ENCODE measurements at regions not wholly inside any gene's neighbourhood (a gene's known extent, or its start where the extent isn't known, plus 50 kb on each side); places are given as distances from the start of the nearest gene placed in this dataset.

DNA sequence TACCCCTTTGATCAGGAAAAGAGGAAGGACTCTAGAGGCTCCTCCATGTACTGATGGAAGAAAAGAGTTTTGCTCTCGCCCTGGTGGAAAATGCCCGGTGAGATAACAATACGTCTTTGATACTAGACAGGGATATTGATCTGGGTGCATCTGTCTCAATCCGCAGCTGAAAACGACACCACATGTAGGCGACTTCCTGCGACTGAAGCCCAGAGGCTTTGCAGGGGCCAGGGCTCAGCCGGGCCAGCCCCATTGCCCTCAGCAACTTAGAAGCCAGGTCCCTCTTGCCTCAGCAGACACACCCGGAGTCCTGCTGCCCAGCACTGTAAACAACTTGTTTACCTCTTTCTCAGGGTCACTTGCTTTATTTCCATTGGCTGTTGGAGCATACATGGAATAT, 409.4 kb downstream of the IRS2 start:
- Histone ChIP-seq H3K36me3 (ENCODE audit: control insufficient read depth in 1 of 2, insufficient read depth in 2 of 2, low read length in 2 of 2) (no peaks in the 10 kb centered on the region), H3K27me3 (ENCODE audit: insufficient read depth, low read length) (no peaks in the 10 kb centered on the region), H3K4me1 (ENCODE audit: control insufficient read depth in 1 of 2, insufficient read depth in 2 of 2, low read length in 2 of 2) (no peaks in the 10 kb centered on the region), H4K20me1 (ENCODE audit: insufficient read depth) (no peaks in the 10 kb centered on the region), H3K27ac (ENCODE audit: low read depth, low read length) (no peak overlapping the region), H2AFZ (ENCODE audit: low read depth, low read length, poor library complexity, severe bottlenecking) (no peak overlapping the region), H3K4me2 (ENCODE audit: low read length) (no peak overlapping the region), H3K9ac (ENCODE audit: low read length) (no peak overlapping the region), H3K79me2 (ENCODE audit: insufficient read depth, low read length) (no peaks in the 10 kb centered on the region), H3K4me3 (replicated peaks in 1 of 2; ENCODE audit: low read depth in 1 of 2, low read length in 2 of 2) (no peak overlapping the region), H3K9me2 (ENCODE audit: insufficient read depth) (no peaks in the 10 kb centered on the region), H3K9me3 (ENCODE audit: control insufficient read depth in 1 of 2, insufficient read depth in 1 of 2, low read depth in 1 of 2, low read length in 2 of 2) (no peaks in the 10 kb centered on the region)
- no TSS peak for BruUV-seq (replicated peaks)
- intact Hi-C loops (cut with micrococcal nuclease), result no loop called here
- ChIA-PET CTCF (no interaction called here), RAD21 (ENCODE audit: low non-redundant PET in 1 of 2, low total read pairs in 2 of 2, uncharacterized antibody in 2 of 2, unreplicated experiment in 2 of 2) (no interaction called here), POLR2A (no interaction called here)
- ATAC-seq (no peak), DNase-seq (ENCODE audit: low read depth, low spot score) (no peak)
- TF ChIP-seq RAD21 (IDR thresholded peaks at IDR 0.05; ENCODE audit: low read depth) (no peak), POLR2AphosphoS5 (IDR thresholded peaks at IDR 0.05; ENCODE audit: low read depth, low read length) (no peak), SP1 (IDR thresholded peaks at IDR 0.05; ENCODE audit: low read depth) (no peak), EGR1 (IDR thresholded peaks at IDR 0.05; ENCODE audit: low read depth) (no peak), SIN3A (IDR thresholded peaks at IDR 0.05; ENCODE audit: low read depth) (no peak), ZFX (IDR thresholded peaks at IDR 0.05) (no peak)
- TF ChIP-seq, protein P1, sequence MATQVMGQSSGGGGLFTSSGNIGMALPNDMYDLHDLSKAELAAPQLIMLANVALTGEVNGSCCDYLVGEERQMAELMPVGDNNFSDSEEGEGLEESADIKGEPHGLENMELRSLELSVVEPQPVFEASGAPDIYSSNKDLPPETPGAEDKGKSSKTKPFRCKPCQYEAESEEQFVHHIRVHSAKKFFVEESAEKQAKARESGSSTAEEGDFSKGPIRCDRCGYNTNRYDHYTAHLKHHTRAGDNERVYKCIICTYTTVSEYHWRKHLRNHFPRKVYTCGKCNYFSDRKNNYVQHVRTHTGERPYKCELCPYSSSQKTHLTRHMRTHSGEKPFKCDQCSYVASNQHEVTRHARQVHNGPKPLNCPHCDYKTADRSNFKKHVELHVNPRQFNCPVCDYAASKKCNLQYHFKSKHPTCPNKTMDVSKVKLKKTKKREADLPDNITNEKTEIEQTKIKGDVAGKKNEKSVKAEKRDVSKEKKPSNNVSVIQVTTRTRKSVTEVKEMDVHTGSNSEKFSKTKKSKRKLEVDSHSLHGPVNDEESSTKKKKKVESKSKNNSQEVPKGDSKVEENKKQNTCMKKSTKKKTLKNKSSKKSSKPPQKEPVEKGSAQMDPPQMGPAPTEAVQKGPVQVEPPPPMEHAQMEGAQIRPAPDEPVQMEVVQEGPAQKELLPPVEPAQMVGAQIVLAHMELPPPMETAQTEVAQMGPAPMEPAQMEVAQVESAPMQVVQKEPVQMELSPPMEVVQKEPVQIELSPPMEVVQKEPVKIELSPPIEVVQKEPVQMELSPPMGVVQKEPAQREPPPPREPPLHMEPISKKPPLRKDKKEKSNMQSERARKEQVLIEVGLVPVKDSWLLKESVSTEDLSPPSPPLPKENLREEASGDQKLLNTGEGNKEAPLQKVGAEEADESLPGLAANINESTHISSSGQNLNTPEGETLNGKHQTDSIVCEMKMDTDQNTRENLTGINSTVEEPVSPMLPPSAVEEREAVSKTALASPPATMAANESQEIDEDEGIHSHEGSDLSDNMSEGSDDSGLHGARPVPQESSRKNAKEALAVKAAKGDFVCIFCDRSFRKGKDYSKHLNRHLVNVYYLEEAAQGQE (IDR thresholded peaks at IDR 0.05; ENCODE audit: low read depth), result no peak

DNA sequence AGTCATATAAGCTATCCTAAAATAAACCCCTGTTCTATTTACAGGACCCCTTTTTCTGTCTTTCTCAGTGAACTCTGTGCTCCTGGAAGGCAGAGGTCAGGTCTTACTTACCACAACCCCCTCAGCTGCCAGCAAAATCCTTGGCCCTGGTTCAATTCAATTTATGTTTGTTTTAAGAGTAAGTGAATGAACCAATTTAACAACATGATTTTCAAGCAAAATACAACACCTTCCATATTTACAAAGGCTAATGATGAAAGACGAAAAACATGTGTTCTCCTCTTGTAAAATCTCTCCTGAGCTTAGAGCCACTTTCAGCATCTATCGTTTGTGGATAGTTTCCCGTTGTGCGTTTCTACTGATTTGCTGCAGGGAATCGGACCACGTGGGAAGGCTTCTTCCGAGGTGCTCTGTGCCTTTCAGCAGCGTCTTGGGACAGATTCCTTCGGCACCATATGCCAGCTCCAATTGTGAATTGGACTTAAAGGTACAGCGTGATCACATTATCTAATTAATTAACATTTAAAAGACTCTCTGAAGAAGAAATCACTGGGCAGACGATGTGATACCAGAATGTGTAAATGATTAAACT, 411.7 kb downstream of the IRS2 start:
- Histone ChIP-seq H3K9me2 (ENCODE audit: insufficient read depth) (no peaks in the 10 kb centered on the region), H3K4me1 (ENCODE audit: control insufficient read depth in 1 of 2, insufficient read depth in 2 of 2, low read length in 2 of 2) (no peaks in the 10 kb centered on the region), H3K79me2 (ENCODE audit: insufficient read depth, low read length) (no peaks in the 10 kb centered on the region), H4K20me1 (ENCODE audit: insufficient read depth) (no peaks in the 10 kb centered on the region), H3K27ac (ENCODE audit: low read depth, low read length) (no peak overlapping the region), H2AFZ (ENCODE audit: low read depth, low read length, poor library complexity, severe bottlenecking) (no peak overlapping the region), H3K4me2 (ENCODE audit: low read length) (no peak overlapping the region), H3K36me3 (ENCODE audit: control insufficient read depth in 1 of 2, insufficient read depth in 2 of 2, low read length in 2 of 2) (no peaks in the 10 kb centered on the region), H3K27me3 (ENCODE audit: insufficient read depth, low read length) (no peaks in the 10 kb centered on the region), H3K4me3 (replicated peaks in 1 of 2; ENCODE audit: low read depth in 1 of 2, low read length in 2 of 2) (no peak overlapping the region), H3K9me3 (ENCODE audit: control insufficient read depth in 1 of 2, insufficient read depth in 1 of 2, low read depth in 1 of 2, low read length in 2 of 2) (no peaks in the 10 kb centered on the region), H3K9ac (ENCODE audit: low read length) (no peak overlapping the region)
- CTCF ChIA-PET, result no interaction called here
- DNase-seq (ENCODE audit: low read depth, low spot score) (no peak), ATAC-seq (no peak)
- RAD21 ChIA-PET (ENCODE audit: low non-redundant PET in 1 of 2, low total read pairs in 2 of 2, uncharacterized antibody in 2 of 2, unreplicated experiment in 2 of 2), result interaction anchor here in 1 of 2 experiments (0.6 kb wide), 1 partner anchor 24 kb away, joined by 3 read pairs; no protein-coding TSS in a partner anchor
- intact Hi-C loops (cut with micrococcal nuclease), result no loop called here
- POLR2A ChIA-PET, result no interaction called here
- BruUV-seq (replicated peaks), result no TSS peak
- TF ChIP-seq ZFX (IDR thresholded peaks at IDR 0.05) (no peak), RAD21 (IDR thresholded peaks at IDR 0.05; ENCODE audit: low read depth) (no peak), JUND (IDR thresholded peaks at IDR 0.05) (no peak), YY1 (IDR thresholded peaks at IDR 0.05; ENCODE audit: extremely low read depth, insufficient replicate concordance, low read depth, low read length) (no peak), SIN3A (IDR thresholded peaks at IDR 0.05; ENCODE audit: low read depth) (no peak)
- TF ChIP-seq, protein P2, sequence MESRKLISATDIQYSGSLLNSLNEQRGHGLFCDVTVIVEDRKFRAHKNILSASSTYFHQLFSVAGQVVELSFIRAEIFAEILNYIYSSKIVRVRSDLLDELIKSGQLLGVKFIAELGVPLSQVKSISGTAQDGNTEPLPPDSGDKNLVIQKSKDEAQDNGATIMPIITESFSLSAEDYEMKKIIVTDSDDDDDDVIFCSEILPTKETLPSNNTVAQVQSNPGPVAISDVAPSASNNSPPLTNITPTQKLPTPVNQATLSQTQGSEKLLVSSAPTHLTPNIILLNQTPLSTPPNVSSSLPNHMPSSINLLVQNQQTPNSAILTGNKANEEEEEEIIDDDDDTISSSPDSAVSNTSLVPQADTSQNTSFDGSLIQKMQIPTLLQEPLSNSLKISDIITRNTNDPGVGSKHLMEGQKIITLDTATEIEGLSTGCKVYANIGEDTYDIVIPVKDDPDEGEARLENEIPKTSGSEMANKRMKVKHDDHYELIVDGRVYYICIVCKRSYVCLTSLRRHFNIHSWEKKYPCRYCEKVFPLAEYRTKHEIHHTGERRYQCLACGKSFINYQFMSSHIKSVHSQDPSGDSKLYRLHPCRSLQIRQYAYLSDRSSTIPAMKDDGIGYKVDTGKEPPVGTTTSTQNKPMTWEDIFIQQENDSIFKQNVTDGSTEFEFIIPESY (IDR thresholded peaks at IDR 0.05; ENCODE audit: extremely low read depth, insufficient replicate concordance, low read length), result no peak

All from HCT116 (cell line).